Right cardiac atrium (tissue), 5 donors: ENCODE measurements at regions not wholly inside any gene's neighbourhood (a gene's known extent, or its start where the extent isn't known, plus 50 kb on each side); places are given as distances from the start of the nearest gene placed in this dataset.
"Not testable (repeated sequence)": the region's sequence is repeated elsewhere in the genome, so short reads cannot be mapped to it uniquely, and the experiment has no call there.

Source experiments
- ATAC-seq, 2 donors: fragments of 200-7000 bp; cut with Tn5 transposase; one replicate each; pipeline versions ENCODE4 v1.8.0 to v1.9.1; 2020; ENCODE audit warnings: moderate library complexity in 2 of 2, mild to moderate bottlenecking in 1 of 2
- DNase-seq, 3 donors: peaks; one replicate each; pipeline ENCODE4 v3.0.0-alpha.2; 2020
- H3K27ac ChIP-seq: one replicate; pipeline ENCODE4 v1.5.1; 2013; ENCODE audit warnings: mild to moderate bottlenecking, low read length, control low read depth, moderate library complexity
- H3K27me3 ChIP-seq: one replicate; pipeline ENCODE4 v1.6.1; 2013; ENCODE audit not compliant: control insufficient read depth, insufficient read depth
- H3K4me1 ChIP-seq: one replicate; pipeline ENCODE4 v1.6.1; 2013; ENCODE audit warnings: low read length; ENCODE audit not compliant: control insufficient read depth, insufficient read depth
- H3K4me3 ChIP-seq: one replicate; pipeline ENCODE4 v1.5.1; 2013; ENCODE audit warnings: low read length, control low read depth
- H3K9me3 ChIP-seq: one replicate; pipeline ENCODE4 v1.6.1; 2013; ENCODE audit warnings: low read length; ENCODE audit not compliant: control insufficient read depth
- WGBS: extraction: QIAGEN DNeasy Blood & Tissue Kit; methylation state at CpG from one replicate; pipeline ENCODE4 v1.1.7; 2013; 5-methylcytosine and 5-hydroxymethylcytosine counted together
- intact Hi-C, 4 donors: fragments of 100-400 bp; cut with DNase I; formaldehyde crosslinking; loops; one replicate each; pipeline versions ENCODE4 v1.11.0 to v1.14.0; 2022 to 2023
- donor health status: healthy with polysubstance abuse.
- donor health status: DM: no; HTN: yes; CAD: no.
- donor health status: DM: no; HTN: no; CAD: no.
- donor health status: DM: no; HTN: yes; CAD: no; lungs with severe emphysema.
- donor health status: DM: yes; HTN: yes; CAD: no.

DNA sequence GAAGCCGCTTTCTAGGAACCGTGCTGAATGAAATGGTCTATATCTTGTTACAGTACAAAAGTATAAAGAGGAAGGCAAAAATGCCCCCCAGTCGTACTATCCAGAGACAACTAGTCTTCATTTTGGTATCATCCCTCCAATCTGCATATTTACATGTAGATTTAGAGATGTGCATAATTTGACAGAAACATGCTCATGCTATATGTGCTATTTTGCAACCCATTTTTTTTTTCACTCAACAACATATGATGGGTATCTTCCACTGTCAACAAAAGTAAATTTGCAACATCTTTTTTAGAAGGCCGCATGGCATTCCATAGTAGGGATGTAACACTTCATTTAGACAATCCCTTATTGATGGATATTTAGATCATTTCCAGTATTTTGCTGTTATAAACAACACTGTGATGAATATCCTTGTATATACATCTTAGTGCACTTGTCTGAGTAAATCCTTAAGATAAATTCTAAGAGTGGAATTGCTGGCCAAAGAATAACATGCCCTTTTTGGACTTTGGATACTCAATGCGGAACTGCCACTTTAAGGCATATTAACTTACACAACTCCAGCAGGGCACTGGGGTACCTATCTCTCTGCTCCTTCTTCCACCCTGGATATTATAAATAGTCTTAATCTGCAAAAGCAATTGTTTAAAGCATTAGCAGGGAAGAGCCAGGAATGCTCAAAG is 71.1 kb upstream of the SH3PXD2B start:
- no peak for DNase-seq
- no peaks in the 10 kb centered on the region for H3K9me3 ChIP-seq
- no peaks in the 10 kb centered on the region for H3K4me1 ChIP-seq
- WGBS: 98% methylated on average over 5 of the region's 5 CpGs
- intact Hi-C loops: no loop called here
- H3K27me3 ChIP-seq: no peaks in the 10 kb centered on the region
- ATAC-seq: no peak
- no peak overlapping the region for H3K27ac ChIP-seq
- no peak overlapping the region for H3K4me3 ChIP-seq

DNA sequence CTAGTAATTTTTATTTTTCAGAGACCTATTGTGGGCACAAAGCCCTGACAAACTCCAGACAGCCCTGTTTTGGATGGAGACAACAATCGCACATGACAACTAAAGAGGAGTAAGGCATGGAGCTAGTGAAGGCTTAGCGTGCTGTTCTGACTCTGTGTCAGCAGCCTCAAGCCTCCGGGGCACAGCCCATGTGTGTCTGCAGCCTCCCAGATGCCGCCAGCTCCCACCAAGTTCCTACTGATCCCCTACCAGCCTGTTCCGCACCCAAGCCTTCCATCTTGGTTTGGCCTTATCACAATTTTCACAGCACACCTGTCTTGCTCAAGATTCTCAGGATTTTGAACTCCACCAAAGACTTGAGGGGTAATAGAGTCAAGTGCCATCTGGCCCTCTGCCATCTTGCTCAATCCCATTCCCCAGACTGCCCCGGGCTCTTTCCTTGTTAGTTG is 70.3 kb upstream of the SH3PXD2B start:
- ATAC-seq (no peak), DNase-seq (no peak)
- Histone ChIP-seq H3K4me1 (no peaks in the 10 kb centered on the region), H3K27ac (no peak overlapping the region), H3K9me3 (no peaks in the 10 kb centered on the region), H3K27me3 (no peaks in the 10 kb centered on the region), H3K4me3 (no peak overlapping the region)
- 82% methylated on average over 6 of the region's 6 CpGs for WGBS
- intact Hi-C loops: no loop called here

DNA sequence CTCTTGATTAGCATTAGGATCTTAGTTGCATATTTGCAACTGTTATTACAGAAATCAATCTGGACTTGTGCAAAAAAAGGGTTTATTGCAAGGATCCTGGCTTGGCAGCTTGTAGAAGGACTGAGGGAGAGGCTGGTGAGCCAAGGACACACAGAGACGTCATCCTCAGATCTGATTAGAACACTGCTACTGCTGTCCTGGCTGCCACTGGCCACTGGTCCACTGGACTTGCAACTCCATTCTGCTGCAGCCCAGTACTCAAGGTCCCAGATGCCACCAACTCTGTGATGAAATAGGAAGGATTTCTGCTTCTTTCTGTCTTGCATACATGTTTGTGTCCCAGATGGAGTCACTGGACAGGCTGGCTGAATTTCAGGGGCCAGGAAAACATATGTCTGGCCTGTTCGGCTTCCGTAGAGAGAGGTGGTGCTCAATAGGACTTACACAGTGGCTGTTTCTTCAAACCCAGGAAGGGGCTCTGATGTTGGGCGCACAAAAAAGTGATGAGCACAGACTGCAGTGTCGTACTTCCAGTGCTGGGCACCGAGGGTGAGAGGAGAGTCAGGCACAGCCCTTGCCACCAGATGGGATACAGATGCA is 68.9 kb upstream of the SH3PXD2B start:
- WGBS: 89% methylated on average over 6 of the region's 6 CpGs
- intact Hi-C loops: no loop called here
- H3K4me1 ChIP-seq: no peaks in the 10 kb centered on the region
- no peak for DNase-seq
- no peak overlapping the region for H3K4me3 ChIP-seq
- ATAC-seq: no peak
- H3K27me3 ChIP-seq: no peaks in the 10 kb centered on the region
- no peak overlapping the region for H3K27ac ChIP-seq
- no peaks in the 10 kb centered on the region for H3K9me3 ChIP-seq

DNA sequence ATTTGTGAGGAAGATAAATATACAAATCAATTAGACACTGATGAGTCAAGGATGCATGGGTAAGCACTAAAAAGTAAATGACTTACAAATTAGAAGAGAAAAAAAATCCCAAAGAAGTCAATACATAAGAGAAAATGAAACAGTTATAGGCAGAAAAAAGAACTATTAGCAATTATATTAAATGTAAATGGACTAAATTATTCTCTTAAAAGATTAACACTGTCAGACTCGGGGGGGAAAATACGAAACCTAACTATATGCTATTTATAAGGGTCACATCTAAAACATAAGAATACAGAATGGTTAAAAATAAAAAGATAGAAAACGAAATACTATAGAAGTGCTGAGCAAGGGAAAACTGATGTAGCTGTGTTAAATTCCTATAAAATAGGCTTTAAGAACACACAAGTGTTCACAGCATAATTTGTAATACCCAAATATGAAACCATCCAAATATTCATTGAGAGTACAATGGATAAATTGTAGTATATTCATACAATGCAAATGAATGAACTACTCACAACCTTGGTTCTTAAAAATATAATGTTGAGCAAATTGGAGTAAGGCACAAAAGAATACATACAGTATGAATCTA is 67.1 kb upstream of the SH3PXD2B start:
- WGBS: 81% methylated on average over 3 of the region's 3 CpGs
- no peak overlapping the region for H3K27ac ChIP-seq
- intact Hi-C loops: no loop called here
- no peaks in the 10 kb centered on the region for H3K27me3 ChIP-seq
- H3K9me3 ChIP-seq: no peaks in the 10 kb centered on the region
- ATAC-seq: no peak
- H3K4me3 ChIP-seq: no peak overlapping the region
- H3K4me1 ChIP-seq: no peaks in the 10 kb centered on the region
- DNase-seq: no peak

DNA sequence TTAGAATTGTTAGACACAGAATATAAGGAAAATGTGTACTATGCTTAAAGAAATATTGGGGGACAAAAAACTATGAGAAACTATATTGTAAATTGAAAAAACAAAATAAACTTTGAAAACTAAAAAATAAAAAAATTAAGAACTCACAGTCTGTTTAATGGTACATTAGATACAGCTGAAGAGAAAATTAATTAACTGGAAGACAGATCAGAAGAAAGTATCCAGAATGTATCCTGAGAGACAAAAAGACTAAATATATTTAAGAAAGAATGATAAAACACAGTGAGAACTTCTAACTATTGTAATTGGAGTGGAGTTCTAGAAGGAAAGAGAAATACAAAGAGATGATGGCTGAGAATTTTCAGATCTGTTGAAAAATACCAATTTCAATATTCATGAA is 57.6 kb upstream of the SH3PXD2B start:
- intact Hi-C loops: no loop called here
- H3K4me1 ChIP-seq: peaks cover 3% of the 10 kb centered on the region
- H3K9me3 ChIP-seq: no peaks in the 10 kb centered on the region
- no peak overlapping the region for H3K4me3 ChIP-seq
- no peak for DNase-seq
- H3K27me3 ChIP-seq: no peaks in the 10 kb centered on the region
- no peak for ATAC-seq
- no peak overlapping the region for H3K27ac ChIP-seq

DNA sequence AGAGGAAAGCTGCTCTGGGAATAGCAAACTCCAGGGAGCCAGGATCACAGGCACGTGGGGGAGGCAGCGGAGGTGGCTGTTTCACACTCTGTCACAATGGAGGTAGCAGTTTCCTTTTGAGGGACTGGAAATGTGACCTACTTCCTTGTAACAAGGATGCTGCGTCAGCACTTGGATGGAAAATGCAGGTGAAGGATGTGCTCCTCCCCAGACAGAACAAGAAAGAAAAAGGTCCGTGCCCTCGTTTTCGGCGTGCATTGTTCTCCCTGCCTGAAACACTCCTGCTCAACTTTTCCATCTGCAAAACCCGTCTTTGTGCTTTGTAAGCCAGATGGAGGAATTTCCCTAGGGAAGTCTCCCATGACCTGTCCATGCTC is 55.1 kb upstream of the SH3PXD2B start:
- Histone ChIP-seq H3K4me1 (peaks cover 3% of the 10 kb centered on the region), H3K27ac (peak overlapping the region; percentile 59), H3K9me3 (no peaks in the 10 kb centered on the region), H3K27me3 (no peaks in the 10 kb centered on the region), H3K4me3 (no peak overlapping the region)
- intact Hi-C loops: no loop called here
- ATAC-seq: peak in 1 of 2 donors; percentile 53
- peak in 1 of 3 donors; percentile 68 for DNase-seq
- 61% methylated on average over 8 of the region's 8 CpGs for WGBS

DNA sequence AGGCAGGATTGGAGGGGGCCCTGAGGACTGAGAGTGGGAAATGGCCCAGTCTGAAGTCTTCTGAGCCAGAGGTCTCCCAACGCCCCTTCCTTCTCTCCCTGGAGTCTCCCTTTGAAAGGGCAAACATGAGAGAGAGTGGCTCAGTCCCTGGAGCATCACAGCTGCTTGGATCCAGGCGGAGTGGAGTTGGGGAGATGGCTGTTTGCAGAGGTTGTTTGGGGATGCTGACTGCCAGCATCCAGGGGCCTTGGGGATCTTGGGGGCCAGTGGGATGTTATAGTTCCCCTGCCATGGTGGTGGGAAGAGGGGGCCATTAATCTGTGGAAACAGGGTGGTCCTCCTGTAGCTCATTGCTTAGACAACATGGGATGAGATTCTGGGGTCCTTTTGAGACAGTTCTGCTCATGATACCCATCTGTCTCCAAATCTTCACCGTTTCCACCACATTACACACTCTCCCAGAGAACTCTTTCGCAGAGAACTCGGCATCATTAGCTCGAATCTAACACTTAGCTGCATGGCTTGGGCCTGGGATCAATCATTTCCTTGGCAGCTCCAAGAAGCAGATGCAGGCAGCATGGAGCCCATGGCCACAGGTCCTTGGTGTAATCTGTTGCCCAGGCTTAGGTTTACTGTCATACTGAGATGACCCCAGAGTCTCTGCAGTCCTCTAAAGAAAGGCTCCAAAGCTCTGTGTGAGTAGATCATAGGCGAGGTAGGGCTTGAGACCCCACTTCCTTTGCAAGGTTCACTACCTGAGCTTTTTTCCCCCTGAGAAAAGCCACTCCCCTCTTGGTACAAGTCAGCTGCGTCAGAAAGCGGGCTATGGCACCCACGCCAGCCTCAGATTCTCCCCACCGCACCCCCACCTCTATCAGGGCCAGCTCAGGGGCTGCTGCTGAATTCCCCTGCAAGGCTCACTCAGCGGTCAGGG is 54.4 kb upstream of the SH3PXD2B start:
- WGBS: 70% methylated on average over 12 of the region's 12 CpGs
- DNase-seq (no peak), ATAC-seq (no peak)

DNA sequence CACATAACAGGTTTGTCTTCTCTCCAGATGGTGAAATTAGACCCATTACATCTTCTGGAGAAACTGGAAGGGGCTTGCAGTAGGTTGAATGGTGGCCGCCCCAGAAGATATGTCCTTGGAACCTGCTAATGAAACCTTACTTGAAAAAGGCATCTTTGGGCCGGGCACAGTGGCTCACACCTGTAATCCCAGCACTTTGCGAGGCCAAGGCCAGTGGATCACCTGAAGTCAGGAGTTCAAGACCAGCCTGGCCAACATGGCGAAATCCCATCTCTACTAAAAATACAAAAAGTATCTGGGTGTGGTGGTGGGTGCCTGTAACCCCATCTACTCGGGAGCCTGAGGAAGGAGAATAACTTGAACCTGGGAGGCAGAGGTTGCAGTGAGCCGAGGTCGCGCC is 53.2 kb upstream of the SH3PXD2B start:
- DNase-seq, H3K9me3 ChIP-seq, H3K27me3 ChIP-seq, H3K27ac ChIP-seq, H3K4me3 ChIP-seq, ATAC-seq, intact Hi-C loops, H3K4me1 ChIP-seq: not testable (repeated sequence)
- 83% methylated on average over 8 of the region's 8 CpGs for WGBS

More for the DNA sequence above, 54.4 kb upstream of the SH3PXD2B start:
- Histone ChIP-seq H3K4me3 (no peak overlapping the region), H3K27ac (peak overlapping the region; percentile 36), H3K4me1 (peaks cover 3% of the 10 kb centered on the region), H3K27me3 (no peaks in the 10 kb centered on the region), H3K9me3 (no peaks in the 10 kb centered on the region)
- intact Hi-C loops: no loop called here

DNA sequence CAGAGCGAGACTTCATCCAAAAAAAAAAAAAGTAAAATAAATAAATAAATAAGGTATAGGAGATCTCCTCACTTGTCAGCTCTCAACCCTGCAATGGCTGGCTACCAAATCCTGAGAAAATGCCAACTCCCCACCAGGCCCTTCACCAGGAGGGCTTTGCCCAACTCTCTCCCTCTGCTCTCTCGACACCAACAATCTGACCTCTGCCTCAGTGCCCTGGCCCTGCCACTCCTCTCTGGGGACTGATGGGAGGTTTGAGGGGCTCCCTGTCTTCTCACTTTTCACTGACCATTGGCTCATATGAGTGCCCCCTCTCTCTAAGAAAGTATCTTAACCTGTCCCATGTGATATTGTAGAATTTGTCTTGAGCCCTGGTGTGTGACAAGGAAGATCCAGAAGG is 52.6 kb upstream of the SH3PXD2B start:
- Histone ChIP-seq H3K27me3 (no peaks in the 10 kb centered on the region), H3K4me1 (peaks cover 3% of the 10 kb centered on the region), H3K4me3 (no peak overlapping the region), H3K9me3 (no peaks in the 10 kb centered on the region), H3K27ac (no peak overlapping the region)
- ATAC-seq (no peak), DNase-seq (no peak)
- intact Hi-C loops: no loop called here
- 97% methylated on average over 2 of the region's 2 CpGs for WGBS

DNA sequence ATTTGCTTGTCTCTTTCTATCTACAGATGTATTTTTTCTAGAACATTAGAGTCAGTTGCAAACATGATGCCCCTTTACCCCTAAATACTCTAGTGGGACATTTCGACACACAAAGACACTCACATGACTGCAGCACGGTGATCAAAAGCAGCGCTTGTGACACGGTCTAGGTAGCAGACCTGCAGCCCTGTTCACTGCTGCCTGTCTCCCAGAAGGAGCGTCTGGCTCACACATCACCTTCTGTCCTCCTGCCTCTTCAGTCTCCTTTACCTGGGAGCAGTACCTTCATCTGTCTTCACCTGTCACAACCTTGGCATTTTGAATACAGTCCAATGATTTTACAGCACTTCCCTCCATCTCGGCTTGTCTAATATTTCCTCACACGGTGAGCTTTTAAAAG is 51.9 kb upstream of the SH3PXD2B start:
- intact Hi-C loops: no loop called here
- Histone ChIP-seq H3K9me3 (no peaks in the 10 kb centered on the region), H3K27me3 (no peaks in the 10 kb centered on the region), H3K27ac (no peak overlapping the region), H3K4me3 (no peak overlapping the region), H3K4me1 (peaks cover 3% of the 10 kb centered on the region)
- DNase-seq: no peak
- WGBS: 85% methylated on average over 7 of the region's 7 CpGs
- no peak for ATAC-seq

DNA sequence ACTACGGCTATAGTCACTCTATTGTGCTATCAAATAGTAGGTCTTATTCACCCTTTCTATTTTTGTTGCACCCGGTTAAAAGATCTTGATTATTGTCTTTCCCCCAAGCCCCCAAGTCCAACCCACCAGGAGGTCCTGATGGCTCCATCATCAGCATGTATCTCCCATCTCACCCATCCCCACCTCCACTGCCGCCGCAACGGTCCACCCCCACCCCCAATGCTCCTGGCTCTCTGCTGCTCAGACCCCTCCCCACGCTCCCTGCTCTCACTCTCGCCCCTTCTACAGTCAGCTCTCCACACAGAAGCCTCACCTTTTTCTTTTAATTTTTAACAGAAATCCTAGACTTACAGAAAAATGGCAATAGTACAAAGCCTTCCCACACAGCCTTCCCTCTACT is 51.5 kb upstream of the SH3PXD2B start:
- Histone ChIP-seq H3K9me3 (no peaks in the 10 kb centered on the region), H3K4me3 (no peak overlapping the region), H3K27me3 (no peaks in the 10 kb centered on the region), H3K27ac (no peak overlapping the region), H3K4me1 (peaks cover 3% of the 10 kb centered on the region)
- 89% methylated on average over 7 of the region's 7 CpGs for WGBS
- DNase-seq: no peak
- intact Hi-C loops: no loop called here
- no peak for ATAC-seq
